GM19438 (cell line): ENCODE measurements at regions not wholly inside any gene's neighbourhood (a gene's known extent, or its start where the extent isn't known, plus 50 kb on each side); places are given as distances from the start of the nearest gene placed in this dataset.
"Not testable (repeated sequence)": the region's sequence is repeated elsewhere in the genome, so short reads cannot be mapped to it uniquely, and the experiment has no call there.

Experiments used
- ATAC-seq: cut with Tn5 transposase; IDR thresholded peaks from one replicate; pipeline ENCODE4 v1.9.1; 2021; ENCODE audit warnings: low read depth; ENCODE audit not compliant: unreplicated experiment

DNA sequence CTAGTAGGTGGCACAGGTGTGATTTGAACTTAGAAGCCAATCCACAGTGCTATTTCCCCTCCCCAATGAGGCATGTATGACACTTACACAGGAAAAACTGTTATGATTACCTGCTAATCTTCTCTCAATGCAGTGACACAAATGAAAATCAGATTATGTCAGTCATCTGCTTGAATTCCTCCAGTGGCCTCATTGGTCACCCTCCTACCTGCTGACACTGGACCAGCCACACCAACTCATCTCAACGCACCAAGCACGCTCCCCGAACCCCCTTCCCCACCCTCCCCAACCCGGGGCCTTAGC, 82.2 kb upstream of the SEC11C start:
- ATAC-seq = no peak

DNA sequence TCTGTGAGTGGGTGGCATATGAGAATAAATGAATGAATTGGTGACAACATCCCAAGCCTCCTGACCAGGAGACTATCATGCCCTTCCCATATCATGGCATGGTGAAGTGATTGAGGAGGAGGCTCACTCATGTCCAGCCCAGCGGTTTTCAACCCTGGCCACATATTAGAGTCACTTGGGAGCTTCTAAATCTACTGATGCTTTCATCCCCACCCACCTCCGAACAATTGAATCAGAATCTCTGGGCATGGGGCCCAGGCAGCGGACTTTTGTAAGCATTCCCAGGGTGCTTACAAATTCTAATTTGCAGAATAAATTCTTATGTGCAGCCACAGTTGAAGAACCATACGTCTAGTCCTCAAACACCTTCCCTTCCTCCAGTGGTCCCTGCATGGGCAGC, 81.7 kb upstream of the SEC11C start:
- no peak for ATAC-seq

DNA sequence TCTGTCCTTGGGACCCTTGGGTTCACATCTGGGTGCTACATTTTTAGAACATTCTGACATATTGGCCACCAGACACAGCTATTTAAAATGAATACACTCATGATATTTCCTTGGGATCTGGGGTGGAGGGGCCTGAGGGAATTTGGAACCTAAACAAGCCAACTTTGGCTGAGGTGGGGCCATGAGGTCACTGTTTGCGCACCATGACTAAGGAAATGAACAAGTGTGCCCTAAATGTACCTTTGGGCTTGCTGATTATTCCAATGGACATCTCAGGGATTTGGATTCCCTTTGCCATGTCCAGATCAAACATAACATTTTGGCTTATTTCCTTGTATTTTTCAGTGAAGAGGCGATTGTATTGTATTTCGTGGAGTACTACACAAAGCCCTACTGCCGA, 80.5 kb upstream of the SEC11C start:
- ATAC-seq = no peak

DNA sequence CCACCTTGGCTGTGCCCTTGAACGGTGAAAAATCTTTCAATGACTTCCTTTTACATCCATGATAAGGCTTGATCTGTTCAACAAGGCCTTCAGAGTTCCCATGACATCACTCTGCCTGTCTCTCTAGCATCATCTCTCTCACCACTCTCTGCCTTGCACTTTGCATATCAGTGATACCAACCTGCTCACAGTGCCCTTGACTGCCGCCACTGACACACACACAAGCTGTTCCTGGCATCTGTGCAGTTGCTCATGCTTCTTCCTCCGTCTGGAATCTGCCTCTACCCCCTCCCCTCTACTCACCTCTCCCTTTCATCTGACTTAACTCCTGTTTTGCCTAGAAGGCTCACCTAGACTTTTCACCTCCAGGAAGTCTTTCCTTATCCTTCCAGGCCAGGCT, 79.1 kb upstream of the SEC11C start:
- no peak for ATAC-seq

DNA sequence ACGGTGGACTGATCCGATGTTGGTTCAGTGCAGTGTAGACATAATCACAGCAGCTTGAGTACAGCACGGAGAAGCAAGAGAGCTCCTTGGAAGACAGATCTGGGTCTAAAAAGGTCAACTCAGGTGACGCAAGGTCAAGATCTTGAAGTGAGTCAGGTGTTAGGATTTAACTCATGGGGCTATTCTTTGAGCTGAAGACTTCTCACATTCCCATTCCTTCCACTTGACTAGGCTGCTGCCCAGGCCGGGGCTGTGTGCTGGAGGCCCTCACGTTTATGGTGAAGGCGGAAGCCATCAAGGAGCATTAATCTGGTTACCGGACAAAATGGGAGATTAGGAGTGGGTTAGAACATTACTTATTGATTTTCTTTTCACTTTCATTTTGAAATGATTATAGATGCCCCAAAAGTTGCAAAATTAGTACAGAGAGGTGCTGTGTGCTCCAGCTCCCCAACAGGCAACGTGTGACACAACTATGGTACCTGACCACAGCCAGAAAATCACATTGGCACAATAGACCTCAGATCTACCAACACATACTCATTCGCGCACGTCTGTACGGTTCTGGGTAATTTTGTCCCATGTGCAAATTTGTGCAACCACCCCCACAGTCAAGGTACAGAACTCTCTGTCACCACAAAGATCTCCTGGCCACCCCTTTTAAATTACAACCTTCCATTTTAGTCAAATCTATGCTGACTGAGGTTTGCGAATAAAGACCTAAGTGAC, 77.6 kb upstream of the SEC11C start:
- ATAC-seq = no peak

DNA sequence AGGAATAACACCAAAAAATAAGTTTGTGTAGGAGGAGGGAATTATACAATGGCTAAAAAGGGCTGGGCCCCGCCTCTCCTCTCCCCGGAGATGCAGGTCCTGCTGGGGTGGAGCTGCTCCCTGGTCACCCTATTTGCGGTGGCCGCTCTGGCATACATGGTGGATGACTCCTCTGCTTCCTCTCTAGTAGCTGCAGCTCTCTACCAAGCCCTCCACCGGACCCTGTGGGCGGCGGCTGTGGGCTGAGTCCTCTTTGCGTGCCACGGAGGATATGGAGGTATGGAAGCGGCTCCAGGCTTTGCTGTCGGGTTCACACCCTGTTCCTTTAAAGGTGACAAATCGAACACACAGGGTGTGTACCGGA, 77.1 kb upstream of the SEC11C start:
- ATAC-seq = no peak

DNA sequence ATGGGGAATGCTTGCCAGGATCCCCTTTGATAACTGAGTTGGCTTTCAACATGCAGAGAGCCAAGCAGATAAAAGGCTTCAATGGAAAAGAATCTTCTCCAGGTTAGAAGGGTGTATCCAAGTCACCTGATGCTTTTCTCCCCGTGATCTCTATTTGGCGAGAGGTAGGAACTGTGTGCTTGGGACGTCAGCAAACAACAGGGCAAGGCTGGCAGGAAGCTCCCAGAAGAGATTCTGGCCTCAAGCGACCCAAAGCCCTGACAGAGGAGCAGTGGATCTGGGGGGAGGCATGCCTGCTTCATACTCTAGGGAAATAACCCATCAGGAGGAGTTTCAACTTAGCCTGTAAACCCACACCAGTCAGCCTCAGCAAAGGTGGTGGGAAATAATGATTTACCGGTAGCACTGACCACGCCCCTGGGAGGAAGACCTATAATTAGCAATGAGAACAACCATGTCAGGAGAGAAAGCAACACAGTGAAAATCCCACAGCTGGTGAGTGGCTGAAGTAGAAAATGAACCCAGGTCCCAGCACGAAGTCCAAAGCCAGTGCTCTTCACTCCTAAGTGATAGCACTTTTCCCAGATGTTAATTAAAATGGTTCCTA, 76.3 kb upstream of the SEC11C start:
- peak; percentile 67 for ATAC-seq

DNA sequence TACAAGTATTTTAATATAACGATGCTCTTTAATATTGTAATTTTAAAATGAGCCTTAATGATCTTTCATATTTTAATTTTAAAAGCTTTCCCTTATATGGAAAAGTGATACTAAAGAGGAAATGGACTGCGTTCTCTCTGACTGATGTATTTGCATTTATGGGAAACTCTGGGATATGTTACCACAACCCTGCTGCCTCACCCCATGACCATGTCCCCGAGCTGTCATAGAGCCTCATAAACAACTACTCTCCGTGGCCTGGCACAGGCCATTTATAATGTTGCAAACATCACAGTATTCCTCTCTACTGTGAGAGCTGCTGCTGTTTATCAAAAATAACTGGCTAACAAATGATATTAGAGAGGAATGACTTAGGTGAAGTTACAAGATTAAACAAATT, 75.8 kb upstream of the SEC11C start:
- no peak for ATAC-seq

DNA sequence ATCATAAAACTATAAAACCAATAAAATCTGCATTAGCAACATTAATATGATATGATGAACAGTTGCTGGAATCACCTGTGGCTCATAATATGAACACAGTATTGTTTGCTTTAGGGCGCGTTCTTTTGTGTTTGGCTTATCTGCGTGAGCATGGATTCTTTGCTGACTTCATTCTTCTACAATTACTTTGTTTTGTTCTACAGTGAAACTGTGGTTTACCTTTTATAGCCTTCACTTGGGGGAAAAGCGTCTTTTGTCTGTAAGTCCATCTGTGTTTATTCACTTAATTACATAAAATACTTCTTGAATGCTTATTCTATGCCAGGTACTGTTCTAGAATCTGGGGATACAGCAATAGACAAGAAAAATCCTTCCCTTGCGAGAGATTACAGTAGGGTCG, 74.0 kb upstream of the SEC11C start:
- no peak for ATAC-seq

DNA sequence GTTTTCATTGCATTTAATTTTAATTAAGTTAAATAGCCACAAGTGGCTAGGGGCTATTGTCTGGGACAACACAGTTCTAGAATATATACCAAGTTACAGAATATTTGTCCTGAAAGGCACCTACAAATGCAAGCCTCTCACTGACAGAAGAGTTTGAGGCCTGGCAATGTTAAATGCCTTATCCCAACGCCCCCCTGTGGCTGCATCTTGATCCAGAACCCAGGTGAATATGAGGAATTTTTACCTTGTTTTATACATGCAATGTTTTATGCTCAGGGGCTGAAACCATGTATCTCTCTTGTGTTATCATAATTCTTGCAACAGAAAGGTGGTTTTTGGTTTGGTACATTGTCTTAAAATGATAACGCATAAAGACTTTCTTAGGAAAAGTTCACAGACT, 71.8 kb upstream of the SEC11C start:
- no peak for ATAC-seq

DNA sequence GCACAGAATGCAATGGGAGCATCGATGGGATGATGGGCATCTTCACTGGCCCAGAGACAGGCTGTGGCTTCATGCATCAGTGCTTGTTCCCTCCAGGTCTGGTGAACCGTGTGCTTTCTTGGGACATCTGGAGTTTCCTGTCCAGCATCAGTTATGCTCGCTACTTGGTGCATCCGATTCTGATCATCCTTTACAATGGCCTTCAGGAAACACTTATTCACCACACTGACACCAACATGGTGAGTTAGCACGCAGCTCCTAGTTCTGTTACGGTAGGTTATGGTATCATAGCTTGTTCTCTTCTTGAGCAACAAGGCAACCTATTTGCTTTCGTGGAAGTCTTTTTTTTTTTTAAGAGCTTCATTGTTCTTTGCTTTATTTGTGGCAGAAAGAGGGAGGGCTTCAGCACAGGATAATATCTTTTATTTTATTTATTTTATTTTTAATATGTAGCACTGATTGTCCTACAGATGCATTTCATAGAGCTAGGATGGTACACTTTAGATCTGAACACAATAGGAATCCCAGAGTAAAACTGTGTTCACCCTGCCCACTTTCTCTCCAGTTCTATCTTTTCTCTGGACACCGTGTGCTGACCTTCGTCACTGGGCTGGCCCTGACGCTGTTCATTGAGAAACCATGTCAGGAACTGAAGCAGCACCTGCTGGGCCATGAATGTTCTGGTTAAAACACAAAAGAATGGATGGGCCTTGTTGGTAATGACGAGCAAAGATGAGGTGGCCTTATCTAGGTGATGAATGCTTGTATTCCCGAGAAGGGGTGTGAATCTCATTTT, 71.2 kb upstream of the SEC11C start:
- ATAC-seq = no peak

DNA sequence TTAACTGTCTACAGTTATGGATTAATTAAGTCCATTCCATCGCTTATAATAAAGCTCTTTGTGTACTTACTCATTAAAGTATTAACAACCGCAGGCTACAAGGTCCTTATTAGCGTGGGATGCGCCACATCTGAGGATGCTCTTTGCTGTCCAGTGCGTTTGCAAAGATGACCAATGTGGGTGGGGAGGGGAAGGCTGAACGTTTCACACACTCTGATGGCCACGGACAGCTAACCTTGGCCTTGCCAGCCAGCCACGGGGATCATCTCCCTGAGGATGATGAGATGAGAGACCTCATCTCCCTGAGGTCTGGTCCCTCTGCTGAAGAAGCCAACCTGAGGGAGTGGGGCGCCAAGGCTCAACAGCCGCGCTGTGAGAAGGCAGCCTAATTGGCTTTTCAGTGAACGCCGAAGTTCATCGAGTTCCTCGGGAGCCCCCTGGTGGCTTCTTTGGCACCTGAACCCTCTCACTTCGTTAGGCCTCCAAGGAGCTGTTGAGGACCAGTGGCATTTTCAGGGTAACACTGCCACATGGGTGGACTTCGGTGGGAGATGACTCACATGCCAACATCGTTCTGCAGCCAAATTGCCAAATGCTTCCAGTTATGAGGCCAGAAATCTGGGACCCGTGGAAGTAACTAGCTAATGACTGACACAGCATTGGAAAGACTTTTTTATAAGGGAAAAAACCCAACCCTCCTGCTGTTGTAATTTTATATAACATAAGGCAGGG, 69.3 kb upstream of the SEC11C start:
- peak; percentile 79 for ATAC-seq

DNA sequence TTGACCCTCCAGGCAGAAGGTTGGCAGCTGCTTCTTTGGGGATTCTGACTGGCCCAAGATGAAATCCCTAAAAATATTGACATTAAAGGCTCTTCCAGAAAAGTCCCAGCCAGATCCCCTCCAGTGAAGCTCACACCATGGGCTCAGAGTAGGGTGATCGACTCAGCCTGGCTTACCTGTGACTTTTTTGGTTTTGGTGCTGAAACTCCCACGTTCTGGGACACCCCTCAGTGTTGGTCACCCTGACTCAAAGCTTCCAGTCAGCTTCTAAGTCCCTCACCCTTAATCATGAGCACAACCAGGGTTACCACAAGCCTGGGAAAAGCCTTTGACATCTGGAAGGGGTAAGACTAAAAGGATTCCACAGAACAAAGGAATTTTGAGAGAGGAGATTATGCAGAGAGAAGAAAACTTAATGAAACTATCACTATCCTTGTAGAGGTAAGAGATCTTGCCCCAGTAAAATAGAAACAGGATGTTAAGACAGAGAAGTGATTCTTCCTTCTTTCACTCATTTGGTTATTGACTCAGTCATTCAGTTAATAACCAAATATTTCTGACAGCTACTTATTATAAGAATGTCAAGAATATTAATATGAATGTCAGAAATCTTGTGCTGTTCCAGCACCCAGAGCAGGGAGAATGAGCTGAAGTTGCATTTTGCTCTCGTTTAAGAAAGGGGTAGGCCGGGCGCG, 66.8 kb upstream of the SEC11C start:
- no peak for ATAC-seq

DNA sequence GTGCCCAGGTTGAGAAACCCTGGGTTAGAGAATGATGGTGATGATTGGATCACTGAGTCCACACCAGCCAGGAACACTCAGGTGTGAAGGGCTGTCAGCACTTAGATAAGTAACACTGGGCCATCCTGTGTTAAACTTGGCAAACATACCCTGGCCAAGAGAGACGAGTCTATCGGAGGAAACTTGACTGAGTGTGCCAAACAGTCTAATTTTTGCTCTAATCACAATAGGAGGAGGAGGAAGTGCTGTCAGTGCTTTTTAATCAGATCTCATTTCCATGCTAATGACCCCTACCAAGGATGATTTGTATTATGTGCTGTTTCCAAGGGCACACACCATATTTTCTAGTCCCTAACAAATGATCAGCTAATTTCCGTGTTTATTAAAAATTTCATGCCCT, 63.8 kb upstream of the SEC11C start:
- ATAC-seq = no peak

DNA sequence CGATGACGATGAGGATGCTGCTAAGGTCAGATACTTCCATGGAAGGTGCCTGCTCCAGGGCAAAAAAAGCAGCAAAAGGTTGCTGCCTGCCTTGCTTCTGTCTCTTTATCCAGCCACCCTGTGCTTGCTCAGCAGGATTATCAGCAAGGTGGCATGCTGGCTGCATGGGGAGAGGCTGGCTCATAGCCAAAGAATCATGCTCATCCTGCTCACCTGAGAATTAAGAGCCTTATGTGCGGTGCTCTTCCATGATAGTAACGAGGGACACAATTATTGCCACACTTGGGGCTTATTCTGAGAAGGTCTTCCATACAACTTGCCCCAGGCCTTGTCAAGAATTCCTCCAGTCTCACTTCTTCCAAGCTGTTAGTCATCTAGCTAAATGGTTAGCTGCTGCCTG, 60.4 kb upstream of the SEC11C start:
- ATAC-seq = no peak

DNA sequence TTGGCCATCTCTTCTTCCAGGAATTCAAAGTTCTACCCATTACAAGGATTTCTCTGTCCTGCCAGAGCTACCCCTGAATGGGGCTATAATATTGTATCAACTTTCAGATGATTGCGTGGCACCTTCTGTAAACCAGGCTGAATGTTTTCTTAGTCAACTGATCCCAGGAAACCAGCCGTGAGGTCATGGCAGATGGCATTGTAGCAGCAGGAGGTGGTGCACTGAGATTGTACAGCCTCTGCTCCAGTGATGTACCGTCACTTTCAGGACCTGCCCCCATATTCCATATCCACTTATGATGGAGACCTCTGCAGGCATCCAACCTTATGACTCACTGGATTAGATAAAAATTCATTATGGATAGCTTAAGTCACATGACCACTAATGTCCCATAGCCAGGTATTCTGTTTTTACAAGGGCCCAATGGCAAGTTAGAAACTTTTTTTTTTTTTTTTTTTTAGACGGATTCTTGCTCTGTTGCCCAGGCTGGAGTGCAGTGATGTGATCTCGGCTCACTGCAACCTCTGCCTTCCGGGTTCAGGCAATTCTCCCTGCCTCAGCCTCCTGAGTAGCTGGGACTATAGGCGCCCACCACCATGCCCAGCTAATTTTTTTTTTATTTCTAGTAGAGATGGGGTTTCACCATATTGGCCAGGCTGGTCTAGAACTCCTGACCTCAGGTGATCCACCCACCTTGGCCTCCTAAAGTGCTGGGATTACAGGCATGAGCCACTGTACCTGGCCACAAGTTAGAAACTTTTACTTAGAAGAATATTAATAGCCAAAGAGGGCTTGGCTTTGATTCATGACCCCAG, 59.8 kb upstream of the SEC11C start:
- not testable (repeated sequence) for ATAC-seq

DNA sequence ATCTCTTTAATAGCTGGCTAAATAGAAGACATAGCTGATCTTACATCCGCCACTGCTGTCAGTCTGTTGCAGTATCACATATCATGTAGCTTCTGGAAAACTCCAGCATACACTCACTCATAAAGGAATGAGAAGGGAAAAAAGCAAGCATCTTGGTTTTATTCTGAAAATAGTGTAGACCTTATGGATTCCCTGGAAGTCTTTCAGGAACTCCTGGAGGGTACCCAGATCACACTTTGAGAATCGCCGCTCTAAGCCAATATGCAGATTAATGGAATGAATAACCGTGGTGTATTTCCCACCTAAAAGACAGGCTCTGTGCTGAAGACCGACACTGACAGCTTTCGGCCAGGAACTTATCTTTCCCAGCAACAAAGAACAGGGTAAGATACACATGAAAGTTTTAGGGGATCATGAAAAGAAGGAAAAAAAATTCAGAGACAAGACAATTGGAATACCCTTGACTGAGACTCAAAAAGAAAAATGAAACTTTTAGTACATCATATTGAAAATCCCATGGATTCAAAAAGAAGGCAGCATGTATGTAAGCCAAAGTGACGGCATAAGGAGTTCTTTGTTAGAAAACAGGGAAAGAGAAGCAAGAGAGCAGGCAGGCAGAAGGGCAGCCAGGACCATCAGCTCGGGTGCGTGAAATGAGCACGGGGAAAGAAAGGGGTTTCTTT, 56.4 kb upstream of the SEC11C start:
- no peak for ATAC-seq

DNA sequence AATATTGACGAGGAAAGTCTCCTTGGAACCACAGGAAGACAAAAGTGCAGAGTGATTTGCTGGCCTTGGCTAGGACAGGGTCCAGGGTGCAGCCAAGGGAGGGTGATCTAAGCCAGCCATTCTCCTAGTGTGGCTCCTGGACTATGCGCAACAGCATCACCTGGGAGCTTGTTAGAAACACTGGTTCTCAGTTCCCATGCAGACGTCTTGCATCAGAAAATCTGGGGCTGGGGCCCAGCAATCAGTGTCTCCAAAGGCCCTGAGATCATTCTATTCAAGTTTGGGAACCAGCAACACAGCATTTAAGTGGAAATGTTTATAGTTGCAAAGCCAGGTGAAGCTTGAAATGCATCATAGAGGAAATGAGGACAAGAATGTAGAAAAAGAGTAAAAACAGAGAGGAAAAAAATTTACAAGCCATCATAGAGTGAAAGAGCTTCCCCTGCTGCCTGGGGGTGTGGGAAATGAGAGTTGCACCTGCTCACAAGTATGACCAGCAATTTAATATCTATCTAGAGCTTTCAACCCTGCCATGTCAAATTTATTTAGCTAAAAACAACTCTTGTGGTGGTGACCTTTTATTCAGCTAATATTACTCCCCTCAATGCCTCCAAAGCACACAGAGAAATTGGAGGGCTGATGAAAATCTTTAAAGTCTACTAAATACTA, 54.4 kb upstream of the SEC11C start:
- no peak for ATAC-seq

DNA sequence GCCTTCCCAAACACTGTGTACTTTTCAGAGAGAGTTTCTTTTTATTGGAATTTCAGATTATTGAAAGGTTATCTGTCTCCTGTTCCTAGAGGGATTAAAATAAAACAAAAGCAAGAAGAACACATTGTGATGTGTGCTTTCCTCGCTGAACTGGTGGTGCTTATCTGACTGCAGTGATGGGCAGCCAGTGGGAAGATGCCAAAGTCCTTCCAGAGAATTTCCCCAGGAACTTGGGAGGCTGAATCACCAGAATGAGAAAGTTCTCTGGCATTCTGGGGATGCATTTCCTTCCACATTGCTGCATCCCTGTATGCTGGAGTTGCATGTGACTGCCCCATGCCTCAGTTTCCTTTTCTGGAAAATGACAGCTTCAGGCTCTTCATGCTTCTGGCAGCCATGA, 53.9 kb upstream of the SEC11C start:
- ATAC-seq = no peak
